H1 (cell line): ENCODE measurements at regions not wholly inside any gene's neighbourhood (a gene's known extent, or its start where the extent isn't known, plus 50 kb on each side); places are given as distances from the start of the nearest gene placed in this dataset.
"Not testable (repeated sequence)": the region's sequence is repeated elsewhere in the genome, so short reads cannot be mapped to it uniquely, and the experiment has no call there.

Experiments used
- CTCF ChIA-PET: fragments of 300-600 bp; sonication (Branson Sonifier 250); formaldehyde crosslinking; loops from one replicate; lab custom pipeline; 2021; ENCODE audit not compliant: partially characterized antibody; lab: Charles Lee
- POLR2A ChIA-PET: fragments of 300-600 bp; sonication (Branson Sonifier 250); formaldehyde crosslinking; loops from one replicate; lab custom pipeline; 2021; ENCODE audit warnings: inconsistent platforms; ENCODE audit not compliant: partially characterized antibody; lab: Charles Lee
- DNase-seq, 2 experiments: peaks; one replicate each; pipeline versions ENCODE4 v3.0.0 to v3.0.0-alpha.2; 2010 to 2022; ENCODE audit warnings: low spot score in 2 of 2, low read depth in 1 of 2, mixed read lengths in 1 of 2
- FAIRE-seq: peaks from 2 replicates; lab custom pipeline; 2011; peaks lifted over from hg19 to GRCh38; lab: Jason Lieb, UNC
- H2AFZ ChIP-seq: 2 replicates; pipeline ENCODE4 v1.8.1; 2012; ENCODE audit warnings: low read length, inconsistent platforms
- H2AK5ac ChIP-seq: 2 replicates; pipeline ENCODE4 v1.6.1; 2013; ENCODE audit warnings: low read depth, low read length
- H2BK120ac ChIP-seq: replicated peaks from 2 replicates; pipeline ENCODE3; 2013; ENCODE audit warnings: low read depth, low read length, inconsistent platforms
- H2BK12ac ChIP-seq: 2 replicates; pipeline ENCODE4 v1.6.1; 2013; ENCODE audit warnings: low read depth, low read length
- H2BK15ac ChIP-seq: 2 replicates; pipeline ENCODE4 v1.6.1; 2013; ENCODE audit warnings: low read length
- H2BK20ac ChIP-seq: 2 replicates; pipeline ENCODE4 v1.6.1; 2013; ENCODE audit warnings: low read length
- H2BK5ac ChIP-seq: 2 replicates; pipeline ENCODE4 v1.6.1; 2013; ENCODE audit warnings: low read depth, low read length
- H3K14ac ChIP-seq: 2 replicates; pipeline ENCODE4 v1.6.1; 2013; ENCODE audit warnings: inconsistent platforms; ENCODE audit not compliant: insufficient read length
- H3K18ac ChIP-seq: 2 replicates; pipeline ENCODE4 v1.6.1; 2013; ENCODE audit warnings: low read length; ENCODE audit errors: extremely low read depth
- H3K23ac ChIP-seq: 2 replicates; pipeline ENCODE4 v1.6.1; 2013; ENCODE audit warnings: inconsistent platforms; ENCODE audit not compliant: insufficient read length
- H3K23me2 ChIP-seq: 2 replicates; pipeline ENCODE4 v1.6.1; 2013; ENCODE audit warnings: low read depth, low read length
- H3K27ac ChIP-seq: 2 replicates; pipeline ENCODE4 v1.6.1; 2011; ENCODE audit warnings: low read depth, low read length, inconsistent platforms
- H3K27me3 ChIP-seq, 4 experiments: replicated peaks in 1 of 4; 1 replicate in 1 of 4; 2 replicates in 3 of 4; pipeline versions ENCODE4 v1.6.1 to v1.8.1; 2011 to 2013; ENCODE audit warnings: low read length in 3 of 4, mild to moderate bottlenecking in 3 of 4, inconsistent platforms in 2 of 4, mixed read lengths in 2 of 4, moderate library complexity in 1 of 4; ENCODE audit not compliant: control insufficient read depth in 3 of 4, insufficient read depth in 3 of 4; ENCODE audit errors: extremely low read depth in 1 of 4
- H3K36me3 ChIP-seq, 4 experiments: 2 replicates each; pipeline versions ENCODE4 v1.6.1 to v1.8.1; 2011 to 2013; ENCODE audit warnings: mild to moderate bottlenecking in 4 of 4, low read length in 3 of 4, moderate library complexity in 2 of 4, control low read depth in 1 of 4, inconsistent platforms in 1 of 4; ENCODE audit not compliant: insufficient read depth in 4 of 4, control insufficient read depth in 2 of 4
- H3K4ac ChIP-seq: replicated peaks from 2 replicates; pipeline ENCODE3; 2013; ENCODE audit warnings: low read length, low read depth, mixed read lengths, inconsistent platforms; ENCODE audit not compliant: insufficient read length
- H3K4me1 ChIP-seq, 4 experiments: replicated peaks in 1 of 4; 1 replicate in 1 of 4; 2 replicates in 3 of 4; pipeline versions ENCODE4 v1.6.1 to v1.8.1; 2011 to 2013; ENCODE audit warnings: low read length in 3 of 4, inconsistent platforms in 2 of 4, mixed read lengths in 1 of 4; ENCODE audit not compliant: insufficient read depth in 4 of 4, control insufficient read depth in 3 of 4
- H3K4me2 ChIP-seq, 2 experiments: 2 replicates each; pipeline versions ENCODE4 v1.6.1 to v1.8.1; 2011 to 2013; ENCODE audit warnings: low read depth in 2 of 2, low read length in 2 of 2, control low read depth in 1 of 2, inconsistent platforms in 1 of 2, mild to moderate bottlenecking in 1 of 2; ENCODE audit not compliant: insufficient read depth in 1 of 2
- H3K4me3 ChIP-seq, 4 experiments: fragments of 200-600, 300-600 bp in 1 of 4; sonication (generic), shearing (Covaris generic), sonication (Bioruptor Twin) in 1 of 4; 2 replicates each; pipeline versions ENCODE4 v1.5.1 to v1.8.1; 2011 to 2016; ENCODE audit warnings: low read length in 4 of 4, low read depth in 3 of 4, control low read depth in 2 of 4, inconsistent platforms in 2 of 4, mild to moderate bottlenecking in 2 of 4, mixed read lengths in 1 of 4, moderate library complexity in 1 of 4; ENCODE audit not compliant: insufficient read depth in 2 of 4; ENCODE audit errors: extremely low read depth in 1 of 4
- H3K56ac ChIP-seq: replicated peaks from 2 replicates; pipeline ENCODE3; 2013; ENCODE audit warnings: low read depth, mild to moderate bottlenecking, mixed read lengths, low read length, inconsistent platforms; ENCODE audit not compliant: insufficient read length
- H3K79me1 ChIP-seq: 2 replicates; pipeline ENCODE4 v1.6.1; 2013; ENCODE audit warnings: low read depth, low read length, control low read depth
- H3K79me2 ChIP-seq, 2 experiments: 2 replicates each; pipeline versions ENCODE4 v1.6.1 to v1.8.1; 2012 to 2013; ENCODE audit warnings: low read length in 2 of 2, mild to moderate bottlenecking in 2 of 2, inconsistent platforms in 1 of 2; ENCODE audit not compliant: insufficient read depth in 2 of 2, control insufficient read depth in 1 of 2
- H3K9ac ChIP-seq, 4 experiments: replicated peaks in 1 of 4; 1 replicate in 1 of 4; 2 replicates in 3 of 4; pipeline versions ENCODE4 v1.6.1 to v1.8.1; 2011 to 2013; ENCODE audit warnings: low read depth in 3 of 4, low read length in 3 of 4, control low read depth in 2 of 4, mild to moderate bottlenecking in 2 of 4, moderate library complexity in 2 of 4, inconsistent platforms in 1 of 4; ENCODE audit errors: extremely low read depth in 1 of 4
- H3K9me3 ChIP-seq, 2 experiments: 2 replicates each; pipeline versions ENCODE4 v1.6.1 to v1.8.1; 2012 to 2013; ENCODE audit warnings: mild to moderate bottlenecking in 2 of 2, moderate library complexity in 2 of 2, control low read depth in 1 of 2, inconsistent platforms in 1 of 2, low read depth in 1 of 2, low read length in 1 of 2, mixed read lengths in 1 of 2; ENCODE audit not compliant: insufficient read depth in 2 of 2
- H4K20me1 ChIP-seq, 2 experiments: replicated peaks in 1 of 2; 2 replicates each; pipeline versions ENCODE3 to v1.8.1; 2011 to 2013; ENCODE audit warnings: inconsistent platforms in 2 of 2, low read length in 2 of 2, mild to moderate bottlenecking in 1 of 2; ENCODE audit not compliant: insufficient read depth in 2 of 2, control insufficient read depth in 1 of 2
- H4K5ac ChIP-seq: 2 replicates; pipeline ENCODE4 v1.6.1; 2013; ENCODE audit warnings: low read length, low read depth, mixed read lengths, inconsistent platforms; ENCODE audit not compliant: insufficient read length
- H4K8ac ChIP-seq: 2 replicates; pipeline ENCODE4 v1.8.0; 2013; ENCODE audit warnings: mild to moderate bottlenecking, moderate library complexity, low read length, inconsistent platforms; ENCODE audit not compliant: insufficient read depth; ENCODE audit errors: extremely low read depth
- H4K91ac ChIP-seq: replicated peaks from 2 replicates; pipeline ENCODE3; 2013; ENCODE audit warnings: low read length, mixed read lengths, inconsistent platforms; ENCODE audit not compliant: insufficient read length
- EP300 ChIP-seq, 2 experiments: IDR thresholded peaks; 1 replicate in 1 of 2; 2 replicates in 1 of 2; pipeline ENCODE4 v1.6.1; 2011 to 2012; ENCODE audit warnings: low read depth in 2 of 2, low read length in 2 of 2, mild to moderate bottlenecking in 2 of 2, borderline replicate concordance in 1 of 2, inconsistent platforms in 1 of 2, moderate library complexity in 1 of 2
- NRF1 ChIP-seq: IDR thresholded peaks from 2 replicates; pipeline ENCODE4 v1.6.1; 2011; ENCODE audit warnings: mild to moderate bottlenecking, low read depth, low read length, improper control_type of control experiment
- ZNF274 ChIP-seq: IDR thresholded peaks from 2 replicates; pipeline ENCODE4 v1.7.0; 2012; ENCODE audit warnings: low read length, borderline replicate concordance; ENCODE audit errors: extremely low read depth
- WGBS, 2 experiments: shearing (Covaris generic) in 1 of 2; methylation state at CpG; one replicate each; pipeline versions ENCODE4 v1.1.6 to v1.1.7; 2013 to 2015; ENCODE audit warnings: low lambda C conversion rate in 2 of 2, mixed read lengths in 2 of 2, inconsistent platforms in 1 of 2, low coverage in 1 of 2, missing lambda C conversion rate in 1 of 2; ENCODE audit not compliant: insufficient replicate concordance in 2 of 2, insufficient coverage in 1 of 2, insufficient read length in 1 of 2; ENCODE audit errors: extremely low coverage in 1 of 2, missing lambda C conversion rate in 1 of 2; 5-methylcytosine and 5-hydroxymethylcytosine counted together
- TF ChIP-seq, protein P1 (sequence below): IDR thresholded peaks from 2 replicates; pipeline ENCODE4 v1.6.1; 2012; ENCODE audit warnings: inconsistent platforms

DNA sequence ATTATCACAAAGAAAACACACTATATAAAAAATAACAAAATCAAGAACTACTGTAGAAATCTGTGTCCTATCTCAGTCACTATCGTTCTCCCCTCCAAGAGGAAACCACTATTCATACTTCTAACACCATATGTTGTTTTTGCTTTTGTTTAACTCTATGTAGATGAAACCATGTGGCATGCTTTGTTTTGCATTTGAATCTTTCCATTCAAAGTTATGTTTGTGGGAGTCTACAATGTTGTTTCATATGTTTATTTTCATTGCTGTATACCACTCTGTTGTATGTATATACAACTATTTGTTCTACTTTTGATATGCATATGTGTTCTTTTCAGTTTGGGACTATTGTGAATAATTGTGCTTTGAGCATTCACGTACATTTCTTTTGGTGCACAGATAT, 116.1 kb downstream of the PABPC4L start (continued):
- no peak for TF ChIP-seq EP300 (IDR thresholded peaks at IDR 0.05; ENCODE audit: borderline replicate concordance in 1 of 2, low read depth in 2 of 2, low read length in 2 of 2)
- no peak for TF ChIP-seq ZNF274
- TF ChIP-seq, protein P1, sequence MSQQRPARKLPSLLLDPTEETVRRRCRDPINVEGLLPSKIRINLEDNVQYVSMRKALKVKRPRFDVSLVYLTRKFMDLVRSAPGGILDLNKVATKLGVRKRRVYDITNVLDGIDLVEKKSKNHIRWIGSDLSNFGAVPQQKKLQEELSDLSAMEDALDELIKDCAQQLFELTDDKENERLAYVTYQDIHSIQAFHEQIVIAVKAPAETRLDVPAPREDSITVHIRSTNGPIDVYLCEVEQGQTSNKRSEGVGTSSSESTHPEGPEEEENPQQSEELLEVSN, result no peak
- no peak for TF ChIP-seq NRF1
- TF ChIP-seq, all 59 proteins: peak for 0

DNA sequence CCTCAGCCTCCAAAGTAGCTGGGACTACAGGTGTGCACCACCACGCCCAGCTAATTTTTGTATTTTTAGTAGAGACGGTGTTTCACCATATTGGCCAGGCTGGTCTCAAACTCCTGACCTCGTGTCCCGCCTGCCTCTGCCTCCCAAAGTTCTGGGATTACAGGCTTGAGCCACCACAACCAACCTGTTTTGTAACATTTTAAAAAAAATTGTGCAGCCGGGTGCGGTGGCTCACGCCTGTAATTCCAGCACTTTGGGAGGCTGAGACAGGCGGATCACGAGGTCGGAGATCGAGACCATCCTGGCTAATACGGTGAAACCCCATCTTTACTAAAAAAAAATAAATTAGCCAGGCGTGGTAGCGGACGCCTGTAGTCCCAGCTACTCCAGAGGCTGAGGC, 122.5 kb downstream of the PABPC4L start:
- H3K27me3 ChIP-seq, H3K4me1 ChIP-seq, CTCF ChIA-PET, H2AK5ac ChIP-seq, H2BK5ac ChIP-seq, H4K8ac ChIP-seq, FAIRE-seq, H3K36me3 ChIP-seq, H3K18ac ChIP-seq, H3K79me1 ChIP-seq, H4K91ac ChIP-seq, H3K27ac ChIP-seq, H3K14ac ChIP-seq, H3K23ac ChIP-seq, H4K20me1 ChIP-seq, H2BK15ac ChIP-seq, H2BK12ac ChIP-seq, H3K4me3 ChIP-seq, H2BK20ac ChIP-seq, H3K9ac ChIP-seq, H4K5ac ChIP-seq, POLR2A ChIA-PET, H3K56ac ChIP-seq, H3K4me2 ChIP-seq, H2AFZ ChIP-seq, DNase-seq, H3K23me2 ChIP-seq, H3K79me2 ChIP-seq, H3K4ac ChIP-seq, H3K9me3 ChIP-seq, H2BK120ac ChIP-seq: not testable (repeated sequence)
- WGBS, 2 experiments, result 94% methylated on average over 15 of the region's 15 CpGs; no CpG with 5 or more reads in 1 of the 2 experiments
